Stimulated activated CD4-positive, alpha-beta T cell treated with anti-CD3 and anti-CD28 coated beads, Interleukin-1b, Interleukin-23, amount 100 ng/mL, for 24 hours (primary cell): ENCODE measurements at regions not wholly inside any gene's neighbourhood (a gene's known extent, or its start where the extent isn't known, plus 50 kb on each side); places are given as distances from the start of the nearest gene placed in this dataset.
A peak's percentile ranks its signal among the peaks of the same experiment; 100 is the strongest.
"Not testable (repeated sequence)": the region's sequence is repeated elsewhere in the genome, so short reads cannot be mapped to it uniquely, and the experiment has no call there.

Experiments
- DNase-seq, 4 experiments: peaks; one replicate each; pipeline ENCODE4 v3.0.0-alpha.2; 2020; ENCODE audit warnings: low read depth in 4 of 4, low spot score in 1 of 4

DNA sequence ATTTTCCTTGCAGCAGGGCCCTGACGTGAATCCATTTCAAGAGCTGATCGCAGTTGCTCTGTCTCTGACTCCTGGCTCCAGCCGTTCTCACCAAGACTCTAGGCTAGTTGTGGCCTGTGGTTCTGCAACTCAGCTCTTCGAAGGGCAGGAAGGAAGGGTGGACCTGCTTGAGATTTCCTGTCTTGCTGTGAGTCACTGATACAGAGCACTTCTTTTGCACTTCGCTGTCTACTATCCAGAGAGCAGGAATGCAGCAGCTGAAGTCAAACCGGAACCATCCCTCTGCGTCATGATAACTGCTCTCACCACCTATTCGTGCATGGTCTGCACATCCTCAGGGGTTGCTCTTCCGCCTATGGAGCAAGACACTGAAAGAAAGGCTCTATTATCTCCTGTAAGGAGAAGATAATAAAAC, 59.7 kb downstream of the RAP2B start:
- DNase-seq: peak; percentile 6 to 33 (median 26)

DNA sequence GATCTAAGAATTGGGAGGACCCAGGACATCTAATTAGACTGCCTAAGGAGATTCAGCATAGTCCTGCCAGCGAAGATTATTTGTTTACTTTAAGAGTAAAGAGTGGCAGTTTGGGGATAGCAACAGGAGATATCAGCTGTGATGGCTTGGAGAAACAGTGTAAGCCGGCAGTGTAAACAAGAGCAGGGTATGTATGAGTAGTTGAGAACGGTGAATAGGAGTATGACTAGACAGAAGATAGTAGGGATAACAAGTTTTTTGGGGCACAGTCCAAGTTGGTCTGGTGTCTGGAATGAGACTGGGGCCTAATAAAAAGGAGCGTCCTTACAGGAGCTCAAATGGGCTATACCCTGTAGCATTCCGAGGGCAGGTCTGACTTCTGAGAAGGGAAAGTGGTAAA, 64.9 kb downstream of the RAP2B start:
- not testable (repeated sequence) for DNase-seq

DNA sequence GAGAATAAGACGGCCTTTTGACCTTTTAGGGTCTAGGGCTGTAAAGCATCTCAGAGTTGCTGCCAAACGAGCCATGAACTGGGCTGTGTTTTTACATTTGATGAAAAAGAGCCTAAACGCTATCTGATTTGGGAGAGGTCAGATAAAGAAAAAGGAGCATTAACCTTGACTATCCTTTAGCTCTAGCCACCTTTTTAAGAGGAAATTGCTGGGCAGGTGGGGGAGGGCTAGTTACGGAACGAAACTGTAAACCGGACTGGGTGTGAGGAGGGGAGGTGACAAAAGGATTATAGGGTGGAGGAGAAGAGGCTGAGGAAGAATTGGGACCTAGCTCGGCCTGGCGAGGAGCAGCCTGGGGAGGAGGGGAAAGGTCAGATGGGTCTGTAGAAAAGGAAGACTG, 68.4 kb downstream of the RAP2B start:
- DNase-seq: not testable (repeated sequence)

DNA sequence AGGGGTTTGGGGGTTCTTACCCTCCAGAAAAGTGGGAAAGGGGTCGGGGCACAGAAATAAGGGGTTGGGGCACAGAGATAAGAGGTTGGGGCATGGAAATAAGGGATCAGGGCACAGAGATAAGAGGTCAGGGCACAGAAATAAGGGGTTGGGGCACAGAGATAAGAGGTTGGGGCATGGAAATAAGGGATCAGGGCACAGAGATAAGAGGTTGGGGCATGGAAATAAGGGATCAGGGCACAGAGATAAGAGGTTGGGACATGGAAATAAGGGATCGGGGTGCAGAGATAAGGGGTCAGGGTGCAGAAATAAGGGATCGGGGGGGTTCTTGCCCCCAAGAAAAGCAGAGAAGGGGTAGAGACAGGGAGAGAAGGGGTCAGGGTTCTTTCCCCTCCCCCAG, 69.2 kb downstream of the RAP2B start:
- DNase-seq: not testable (repeated sequence)

GRCh38 chr3:153232050-153232752, 70.2 kb downstream of the RAP2B start:
- DNase-seq: not testable (repeated sequence)

DNA sequence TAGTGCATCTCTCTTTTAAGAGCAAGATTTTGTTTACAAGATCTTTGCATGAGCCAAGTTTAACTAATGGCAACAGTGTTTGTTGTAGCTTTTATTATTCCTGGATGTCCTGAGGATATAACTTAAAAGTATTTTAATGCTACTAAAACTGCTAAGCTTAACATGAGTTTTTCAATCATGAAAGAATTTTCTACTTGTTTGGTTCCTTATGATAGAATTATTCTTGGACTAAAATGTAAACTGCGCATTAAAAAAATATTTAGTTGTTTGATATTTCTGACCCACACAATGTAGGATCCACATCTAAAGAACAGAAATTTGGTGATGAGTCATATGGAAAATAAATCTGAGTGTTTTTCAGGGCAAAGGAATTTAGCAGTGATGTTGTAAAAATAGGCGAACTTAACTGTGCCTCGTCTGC, 70.8 kb downstream of the RAP2B start:
- DNase-seq: no peak

- no peak for DNase-seq
Measured at GRCh38 chr3:153233986-153234385, 72.0 kb downstream of the RAP2B start.

GRCh38 chr3:153242896-153243295, 80.9 kb downstream of the RAP2B start:
- DNase-seq: no peak

GRCh38 chr3:153244961-153245360, 82.9 kb downstream of the RAP2B start:
- DNase-seq: no peak

- no peak for DNase-seq
Measured at GRCh38 chr3:153245661-153246060, 83.6 kb downstream of the RAP2B start.

DNA sequence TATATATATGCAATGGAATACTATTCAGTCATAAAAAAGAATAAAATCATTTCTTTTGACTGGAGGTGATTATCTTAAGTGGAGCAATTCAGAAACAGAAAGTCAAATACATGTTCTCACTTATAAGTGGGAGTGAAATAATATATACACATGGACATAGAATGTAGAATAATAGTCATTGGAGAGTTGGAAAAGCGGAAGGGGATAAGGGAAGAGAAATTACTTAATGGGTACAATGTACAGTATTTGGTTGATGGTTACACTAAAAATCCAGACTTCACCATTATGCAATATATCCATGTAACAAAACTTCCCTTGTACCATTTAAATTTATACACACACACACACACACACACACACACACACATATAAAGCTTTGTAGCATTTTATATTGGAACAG, 84.3 kb downstream of the RAP2B start:
- DNase-seq: no peak

DNA sequence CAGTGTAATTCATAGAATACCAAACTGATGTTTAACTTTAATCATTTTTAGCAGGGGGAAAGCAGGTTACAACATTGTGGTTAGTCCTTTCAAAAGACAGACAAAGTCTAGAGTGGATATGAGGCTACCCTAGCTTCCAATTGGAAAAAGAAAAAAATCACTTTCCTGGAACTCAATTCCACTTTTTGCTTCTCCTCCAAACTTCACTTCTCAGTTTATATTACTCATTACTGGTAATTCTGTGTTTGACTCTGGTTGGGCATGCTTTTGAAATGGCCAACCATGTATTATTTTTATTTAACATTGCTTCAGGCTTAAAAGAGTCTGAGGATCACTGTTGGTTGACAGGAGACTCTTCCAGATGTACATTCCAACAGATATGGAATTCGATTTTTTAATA, 84.8 kb downstream of the RAP2B start:
- DNase-seq: no peak

DNA sequence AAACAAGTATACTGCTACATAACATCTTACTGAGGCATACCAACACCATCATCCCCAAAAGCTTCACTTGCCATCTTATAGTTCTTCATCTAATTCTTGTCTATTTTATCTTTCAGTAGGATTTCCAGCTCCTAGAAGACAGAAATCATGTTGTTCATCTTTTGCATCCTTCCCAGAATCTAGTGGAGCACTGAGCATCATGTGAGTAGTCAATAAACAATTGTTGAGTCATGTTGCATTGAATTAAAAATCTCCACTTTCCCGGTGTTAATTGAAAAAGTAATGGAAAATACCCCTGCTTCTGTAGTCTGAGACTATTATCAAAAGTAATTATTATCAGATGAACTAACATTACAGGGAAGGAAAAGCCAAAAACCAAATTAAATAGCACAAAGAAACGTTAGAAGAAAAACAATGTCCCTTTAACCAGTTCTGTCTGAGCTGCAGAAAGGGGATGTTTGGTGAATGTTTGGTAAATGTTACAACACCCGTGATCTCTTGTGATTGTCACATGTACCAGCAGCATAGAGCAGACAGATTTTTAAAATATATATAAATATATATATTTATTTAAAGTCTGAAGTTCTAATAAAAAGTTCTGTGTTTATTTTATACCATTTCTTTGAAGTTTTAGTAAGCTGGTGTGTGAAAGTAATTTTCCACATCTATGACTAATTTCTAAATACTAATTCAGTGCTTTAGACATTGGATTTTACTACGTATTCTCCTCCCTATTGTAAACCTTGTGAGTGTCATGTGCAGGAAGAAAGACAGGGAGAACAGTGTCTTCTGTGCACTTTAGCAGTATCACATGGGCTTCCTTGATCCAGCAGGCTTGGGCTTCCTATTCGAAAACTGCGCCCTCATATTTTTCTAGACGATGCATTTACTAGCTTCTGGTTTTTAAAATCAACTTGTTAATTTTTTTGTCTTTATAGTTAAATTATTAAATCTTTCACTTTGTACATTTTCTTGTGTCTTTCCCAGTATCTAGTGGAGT, 85.6 kb downstream of the RAP2B start:
- no peak for DNase-seq

GRCh38 chr3:153248835-153249234, 86.8 kb downstream of the RAP2B start:
- not testable (repeated sequence) for DNase-seq

GRCh38 chr3:153249906-153250305, 87.9 kb downstream of the RAP2B start:
- DNase-seq: no peak

DNA sequence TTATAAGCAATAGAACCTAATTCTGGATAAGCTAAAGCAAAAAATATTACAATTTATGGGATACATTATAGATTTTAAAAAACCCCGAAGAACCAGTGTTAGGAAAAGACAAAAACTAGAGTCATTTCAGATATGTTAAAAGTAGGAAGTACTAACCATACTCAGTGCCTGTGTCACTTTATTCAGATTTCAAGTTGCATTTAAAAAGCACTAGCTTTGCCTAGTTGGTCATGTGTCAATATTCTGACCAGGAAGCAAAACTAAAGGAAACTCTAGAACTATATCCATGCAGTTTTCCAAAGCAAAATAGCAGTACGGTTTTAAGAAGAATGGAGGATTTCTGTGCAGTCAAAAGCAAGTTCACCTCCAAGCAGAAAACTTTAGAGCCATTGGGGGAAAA, 88.4 kb downstream of the RAP2B start:
- DNase-seq: no peak

DNA sequence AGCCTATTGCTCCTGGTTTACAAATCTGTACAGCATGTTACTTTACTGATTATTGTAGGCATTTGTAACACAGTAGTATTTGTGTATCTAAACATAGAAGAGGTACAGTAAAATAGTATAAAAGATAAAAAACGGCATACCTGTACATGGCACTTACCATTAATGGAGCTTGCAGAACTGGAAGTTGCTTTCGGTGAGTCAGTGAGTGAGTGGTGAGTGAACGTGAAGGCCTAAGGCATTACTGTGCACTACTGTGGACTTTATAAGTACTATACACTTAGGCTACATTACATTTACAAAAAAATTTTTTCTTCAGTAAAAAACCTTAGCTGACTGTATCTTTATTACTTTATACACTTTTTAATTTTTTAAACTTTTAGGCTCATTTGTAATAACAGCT, 90.9 kb downstream of the RAP2B start:
- no peak for DNase-seq

- no peak for DNase-seq
Measured at GRCh38 chr3:153254361-153254760, 92.3 kb downstream of the RAP2B start.

- DNase-seq: no peak
Measured at GRCh38 chr3:153257673-153258351, 95.8 kb downstream of the RAP2B start.

DNA sequence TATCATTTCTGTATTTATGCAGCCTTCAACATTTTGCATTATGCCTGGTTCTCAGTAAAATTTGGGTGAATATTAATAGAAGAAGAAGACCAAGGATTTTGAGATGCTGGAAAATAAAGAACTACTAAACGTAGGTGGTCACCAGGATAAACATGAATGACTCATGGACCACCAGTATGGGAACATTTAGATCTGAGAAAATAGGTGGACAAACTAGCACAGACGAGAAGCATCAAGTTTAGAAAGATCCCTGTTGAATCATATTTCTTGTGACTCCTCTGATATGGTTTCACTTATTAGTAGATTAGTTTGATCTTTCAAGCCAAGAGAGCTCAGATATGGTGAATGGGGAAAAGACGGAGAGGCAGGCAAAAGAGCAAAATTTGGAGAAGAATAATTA, 97.9 kb downstream of the RAP2B start:
- DNase-seq: no peak

DNA sequence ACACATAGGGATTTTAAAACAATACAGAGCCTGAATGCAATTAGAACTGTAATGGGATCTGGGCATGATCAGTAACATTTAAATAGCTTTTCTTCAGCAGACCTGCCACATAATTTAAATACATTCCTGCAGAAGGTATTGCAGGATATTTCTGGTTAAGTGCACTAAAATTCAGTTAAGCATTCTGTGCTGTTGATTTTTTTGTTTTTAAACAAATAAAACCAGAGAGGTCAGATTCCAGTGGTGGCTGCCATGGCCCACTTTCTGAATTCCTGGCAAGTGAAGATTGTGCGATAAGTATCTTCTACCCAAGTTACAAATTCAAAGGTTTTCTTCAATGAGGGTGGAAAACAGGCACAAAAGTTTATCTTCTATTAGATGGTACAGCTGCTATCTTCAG, 98.7 kb downstream of the RAP2B start:
- no peak for DNase-seq

DNA sequence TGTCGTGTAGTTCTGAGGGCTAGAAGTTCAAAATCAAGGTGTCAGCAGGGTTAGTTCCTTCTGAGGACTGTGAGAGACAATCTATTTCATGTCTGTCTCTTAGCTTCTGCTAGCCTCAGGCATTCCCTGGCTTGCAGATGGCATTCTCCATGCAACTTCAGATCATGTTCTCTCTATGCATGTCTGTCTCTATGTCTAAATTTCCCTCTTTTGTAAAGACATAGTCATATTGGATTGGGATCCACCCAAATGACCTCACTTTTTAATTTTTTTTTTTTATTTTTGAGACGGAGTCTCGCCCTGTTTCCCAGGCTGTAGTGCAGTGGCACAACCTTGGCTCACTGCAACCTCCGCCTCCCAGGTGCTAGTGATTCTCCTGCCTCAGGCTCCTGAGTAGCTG, 104.6 kb downstream of the RAP2B start:
- no peak for DNase-seq
